Activated CD4-positive, alpha-beta memory T cell treated with anti-CD3 and anti-CD28 coated beads, Interleukin-2, amount 10 ng/mL, durations not matched to agents 7 days and 5 days (primary cell): ENCODE measurements at regions not wholly inside any gene's neighbourhood (a gene's known extent, or its start where the extent isn't known, plus 50 kb on each side); places are given as distances from the start of the nearest gene placed in this dataset.

Experiments used
- CTCF ChIA-PET: fragments of 350-600 bp; sonication (Branson Sonifier 250); formaldehyde crosslinking; loops from one replicate; lab custom pipeline; 2021; ENCODE audit warnings: antibody characterized with exemption, inconsistent platforms; lab: Charles Lee
- POLR2A ChIA-PET: fragments of 350-600 bp; sonication (Branson Sonifier 250); formaldehyde crosslinking; loops from one replicate; lab custom pipeline; 2021; ENCODE audit warnings: antibody characterized with exemption; lab: Charles Lee
- DNase-seq: peaks from one replicate; pipeline ENCODE4 v3.0.0-alpha.2; 2020
- H3K27ac Mint-ChIP-seq: one replicate; pipeline ENCODE4 v1.8.0; 2021; ENCODE audit warnings: mild to moderate bottlenecking, mixed read lengths
- H3K27me3 Mint-ChIP-seq: one replicate; pipeline ENCODE4 v1.8.0; 2021; ENCODE audit warnings: mixed read lengths
- H3K36me3 Mint-ChIP-seq: one replicate; pipeline ENCODE4 v1.8.0; 2021; ENCODE audit warnings: low read depth, mixed read lengths
- H3K4me1 Mint-ChIP-seq: one replicate; pipeline ENCODE4 v1.8.0; 2021; ENCODE audit warnings: mixed read lengths
- H3K4me3 Mint-ChIP-seq: one replicate; pipeline ENCODE4 v1.8.0; 2021; ENCODE audit warnings: mild to moderate bottlenecking, mixed read lengths
- H3K9me3 Mint-ChIP-seq: one replicate; pipeline ENCODE4 v1.8.0; 2021; ENCODE audit warnings: mixed read lengths

GRCh38 chr5:147957901-147958300, 51.6 kb upstream of the C5orf46 start:
- POLR2A ChIA-PET: no interaction called here
- Mint-ChIP-seq H3K9me3 (peaks cover 3% of the 10 kb centered on the region), H3K4me1 (no peaks in the 10 kb centered on the region), H3K36me3 (no peaks in the 10 kb centered on the region), H3K4me3 (no peak overlapping the region), H3K27ac (no peak overlapping the region), H3K27me3 (no peaks in the 10 kb centered on the region)
- CTCF ChIA-PET: no interaction called here
- no peak for DNase-seq

GRCh38 chr5:147956842-147957223, 50.5 kb upstream of the C5orf46 start:
- Mint-ChIP-seq H3K27ac (no peak overlapping the region), H3K4me3 (no peak overlapping the region), H3K9me3 (peaks cover 3% of the 10 kb centered on the region), H3K4me1 (no peaks in the 10 kb centered on the region), H3K27me3 (no peaks in the 10 kb centered on the region), H3K36me3 (no peaks in the 10 kb centered on the region)
- ChIA-PET CTCF (no interaction called here), POLR2A (no interaction called here)
- no peak for DNase-seq

GRCh38 chr5:147956064-147956841, 49.9 kb upstream of the C5orf46 start:
- ChIA-PET POLR2A (no interaction called here), CTCF (interaction anchor here (0.6 kb wide), 1 partner anchor 379 kb away, joined by 3 read pairs; no protein-coding TSS in a partner anchor)
- H3K4me1 Mint-ChIP-seq: no peaks in the 10 kb centered on the region
- H3K27me3 Mint-ChIP-seq: no peaks in the 10 kb centered on the region
- no peak for DNase-seq
- H3K27ac Mint-ChIP-seq: no peak overlapping the region
- H3K9me3 Mint-ChIP-seq: peaks cover under 1% of the 10 kb centered on the region
- H3K36me3 Mint-ChIP-seq: no peaks in the 10 kb centered on the region
- no peak overlapping the region for H3K4me3 Mint-ChIP-seq
